Mononuclear cell (primary cell): ENCODE measurements at regions not wholly inside any gene's neighbourhood (a gene's known extent, or its start where the extent isn't known, plus 50 kb on each side); places are given as distances from the start of the nearest gene placed in this dataset.

ENCODE experiments used
- H3K27me3 ChIP-seq: 2 replicates; pipeline ENCODE4 v1.6.0; 2011; ENCODE audit warnings: low read length, control low read depth; ENCODE audit not compliant: insufficient read depth
- H3K4me1 ChIP-seq: 2 replicates; pipeline ENCODE4 v1.5.1; 2011; ENCODE audit warnings: mild to moderate bottlenecking, low read length, control low read depth; ENCODE audit not compliant: insufficient read depth
- H3K4me3 ChIP-seq: 2 replicates; pipeline ENCODE4 v1.5.1; 2011; ENCODE audit warnings: mild to moderate bottlenecking, low read length, moderate library complexity
- H3K9me3 ChIP-seq: 2 replicates; pipeline ENCODE4 v1.5.1; 2011; ENCODE audit warnings: low read depth, mild to moderate bottlenecking, control low read depth, low read length

GRCh38 chr10:128643658-128644057 is 517.4 kb upstream of the MKI67 start:
- Histone ChIP-seq H3K27me3 (no peaks in the 10 kb centered on the region), H3K4me1 (no peaks in the 10 kb centered on the region), H3K4me3 (no peak overlapping the region), H3K9me3 (no peaks in the 10 kb centered on the region)

DNA sequence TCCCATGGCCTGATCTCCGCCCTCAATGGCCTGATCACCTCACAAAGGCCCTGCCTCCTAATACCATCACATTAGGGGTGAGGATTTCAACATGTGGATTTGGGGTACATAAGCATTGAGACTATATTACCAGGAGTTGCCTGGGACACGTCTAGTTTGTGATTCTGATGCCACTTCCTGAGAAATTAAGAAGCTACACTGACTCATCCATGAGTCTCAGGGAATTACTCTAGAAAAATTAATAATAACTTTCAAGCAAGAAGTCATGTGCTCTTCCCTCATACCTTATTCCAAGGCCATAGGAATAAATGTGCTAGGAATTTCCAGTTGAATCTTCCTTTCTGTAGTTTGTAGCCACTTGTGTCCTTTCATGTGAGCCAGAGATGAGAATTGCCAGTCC is 519.3 kb upstream of the MKI67 start:
- H3K4me1 ChIP-seq: no peaks in the 10 kb centered on the region
- no peaks in the 10 kb centered on the region for H3K27me3 ChIP-seq
- H3K9me3 ChIP-seq: no peaks in the 10 kb centered on the region
- H3K4me3 ChIP-seq: no peak overlapping the region

GRCh38 chr10:128646956-128647355 is 520.7 kb upstream of the MKI67 start:
- no peaks in the 10 kb centered on the region for H3K9me3 ChIP-seq
- no peaks in the 10 kb centered on the region for H3K27me3 ChIP-seq

GRCh38 chr10:128657548-128657947 is 531.3 kb upstream of the MKI67 start:
- H3K9me3 ChIP-seq: no peaks in the 10 kb centered on the region
- H3K4me3 ChIP-seq: no peak overlapping the region
- no peaks in the 10 kb centered on the region for H3K4me1 ChIP-seq
- no peaks in the 10 kb centered on the region for H3K27me3 ChIP-seq

More at GRCh38 chr10:128646956-128647355, 520.7 kb upstream of the MKI67 start:
- Histone ChIP-seq H3K4me3 (no peak overlapping the region), H3K4me1 (no peaks in the 10 kb centered on the region)

GRCh38 chr10:128660726-128661125 is 534.5 kb upstream of the MKI67 start:
- H3K4me3 ChIP-seq: no peak overlapping the region
- no peaks in the 10 kb centered on the region for H3K4me1 ChIP-seq
- H3K27me3 ChIP-seq: no peaks in the 10 kb centered on the region
- no peaks in the 10 kb centered on the region for H3K9me3 ChIP-seq

DNA sequence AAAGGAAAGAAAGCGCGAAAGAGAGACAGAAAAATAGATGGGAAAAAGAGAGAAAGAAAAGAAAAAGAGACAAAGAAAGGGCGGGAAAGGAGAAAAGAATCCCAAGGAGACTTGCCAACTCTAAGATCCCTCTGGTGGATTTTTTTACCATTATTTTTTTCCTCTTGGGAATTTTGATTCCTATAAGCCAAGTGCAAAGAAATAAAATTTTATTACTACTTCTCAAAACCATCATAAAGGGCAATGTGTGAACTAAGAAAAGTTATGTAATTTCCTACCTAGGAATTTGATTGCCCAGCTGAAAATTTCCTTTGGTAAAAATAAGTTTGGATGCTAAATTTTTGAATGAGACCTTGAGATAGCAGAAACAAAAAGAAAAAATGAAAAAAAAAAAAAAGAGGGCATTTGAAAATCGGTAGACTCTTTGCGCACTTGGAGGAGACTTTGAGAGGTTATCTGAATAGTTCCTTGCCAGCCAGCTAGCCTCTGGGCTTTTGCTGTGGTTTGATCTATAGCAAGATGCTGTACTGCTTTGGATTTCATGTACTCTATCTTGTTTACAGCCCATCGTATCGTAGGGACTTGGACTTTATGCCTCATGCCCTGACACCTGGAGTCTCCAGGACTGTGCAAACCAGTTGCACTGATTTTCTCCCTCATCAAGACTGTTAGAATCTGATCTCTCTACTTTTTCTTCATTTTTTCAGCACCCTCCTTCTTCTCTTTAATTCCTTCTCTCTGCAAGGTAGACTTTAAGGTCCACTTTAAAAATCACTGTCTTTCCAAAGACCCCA is 535.4 kb upstream of the MKI67 start:
- H3K9me3 ChIP-seq: no peaks in the 10 kb centered on the region
- H3K4me3 ChIP-seq: no peak overlapping the region
- no peaks in the 10 kb centered on the region for H3K27me3 ChIP-seq
- H3K4me1 ChIP-seq: no peaks in the 10 kb centered on the region

- Histone ChIP-seq H3K9me3 (no peaks in the 10 kb centered on the region), H3K4me3 (no peak overlapping the region), H3K27me3 (no peaks in the 10 kb centered on the region), H3K4me1 (no peaks in the 10 kb centered on the region)
Observed at GRCh38 chr10:128662520-128662919, 536.3 kb upstream of the MKI67 start.

DNA sequence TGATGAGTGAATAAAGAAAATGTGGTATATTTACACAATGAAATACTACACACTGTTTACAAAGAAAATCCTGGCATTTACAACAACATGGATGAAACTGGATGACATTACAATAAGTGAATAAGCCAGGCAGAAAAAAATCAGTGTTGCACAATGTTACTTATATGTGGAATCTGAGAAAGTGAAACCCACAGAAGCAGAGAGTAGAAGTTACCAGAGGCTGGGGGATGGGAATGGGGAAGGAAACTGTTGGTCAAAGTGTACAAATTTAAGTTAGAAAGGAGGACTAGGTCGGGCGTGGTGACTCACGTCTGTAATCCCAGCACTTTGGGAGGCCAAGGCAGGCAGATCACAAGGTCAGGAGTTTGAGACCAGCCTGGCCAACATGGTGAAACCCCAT is 538.5 kb upstream of the MKI67 start:
- Histone ChIP-seq H3K4me3 (no peak overlapping the region), H3K4me1 (no peaks in the 10 kb centered on the region), H3K27me3 (no peaks in the 10 kb centered on the region), H3K9me3 (no peaks in the 10 kb centered on the region)

DNA sequence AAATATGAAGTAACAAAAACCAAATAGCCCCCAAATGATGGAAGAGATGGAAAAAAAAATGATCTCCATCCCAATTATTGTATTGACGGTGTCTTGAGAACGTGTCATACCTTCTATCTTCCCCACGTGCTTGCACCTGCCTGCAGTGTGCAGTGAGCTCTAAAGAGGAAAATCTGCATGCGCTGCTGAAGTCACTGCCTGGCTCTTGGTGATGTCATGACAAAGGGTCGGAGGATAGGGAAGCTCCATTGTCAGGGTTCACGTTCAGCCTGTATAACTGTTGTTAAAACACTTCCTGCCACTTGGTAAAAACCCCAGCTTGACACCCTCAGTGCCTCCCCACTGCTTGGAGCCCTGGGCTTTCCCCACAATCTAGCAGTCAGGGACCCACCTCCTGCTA is 549.2 kb upstream of the MKI67 start:
- no peak overlapping the region for H3K4me3 ChIP-seq
- H3K9me3 ChIP-seq: no peaks in the 10 kb centered on the region
- no peaks in the 10 kb centered on the region for H3K4me1 ChIP-seq

GRCh38 chr10:128680116-128680515 is 553.9 kb upstream of the MKI67 start:
- Histone ChIP-seq H3K4me3 (no peak overlapping the region), H3K27me3 (no peaks in the 10 kb centered on the region), H3K4me1 (no peaks in the 10 kb centered on the region), H3K9me3 (no peaks in the 10 kb centered on the region)

More for the DNA sequence above, 549.2 kb upstream of the MKI67 start:
- no peaks in the 10 kb centered on the region for H3K27me3 ChIP-seq

- Histone ChIP-seq H3K4me3 (no peak overlapping the region), H3K27me3 (no peaks in the 10 kb centered on the region), H3K9me3 (no peaks in the 10 kb centered on the region), H3K4me1 (no peaks in the 10 kb centered on the region)
Observed at GRCh38 chr10:128684215-128684614, 558.0 kb upstream of the MKI67 start.

GRCh38 chr10:128686630-128687278 is 560.5 kb upstream of the MKI67 start:
- Histone ChIP-seq H3K9me3 (no peaks in the 10 kb centered on the region), H3K4me3 (no peak overlapping the region), H3K4me1 (no peaks in the 10 kb centered on the region), H3K27me3 (no peaks in the 10 kb centered on the region)

DNA sequence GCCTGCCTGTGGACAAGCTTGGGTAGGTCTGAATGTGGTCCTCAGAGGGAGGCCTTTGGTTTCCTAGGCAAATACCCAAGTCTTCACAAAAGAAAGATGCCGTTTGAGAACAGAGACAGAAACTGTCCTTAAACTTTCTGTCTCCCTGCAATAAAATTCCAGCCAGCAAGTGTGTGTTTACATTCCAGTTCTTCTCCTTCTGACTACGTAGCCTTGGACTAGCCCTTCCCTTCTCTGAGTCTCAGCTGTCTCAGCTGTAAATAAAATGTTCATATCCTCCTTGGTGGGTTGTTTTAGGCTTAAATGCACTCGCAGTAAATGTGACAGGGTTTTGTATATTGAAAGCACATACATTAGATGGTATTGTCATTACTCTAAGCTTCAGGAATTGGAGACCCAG is 561.2 kb upstream of the MKI67 start:
- Histone ChIP-seq H3K4me3 (no peak overlapping the region), H3K9me3 (no peaks in the 10 kb centered on the region), H3K27me3 (no peaks in the 10 kb centered on the region), H3K4me1 (no peaks in the 10 kb centered on the region)

DNA sequence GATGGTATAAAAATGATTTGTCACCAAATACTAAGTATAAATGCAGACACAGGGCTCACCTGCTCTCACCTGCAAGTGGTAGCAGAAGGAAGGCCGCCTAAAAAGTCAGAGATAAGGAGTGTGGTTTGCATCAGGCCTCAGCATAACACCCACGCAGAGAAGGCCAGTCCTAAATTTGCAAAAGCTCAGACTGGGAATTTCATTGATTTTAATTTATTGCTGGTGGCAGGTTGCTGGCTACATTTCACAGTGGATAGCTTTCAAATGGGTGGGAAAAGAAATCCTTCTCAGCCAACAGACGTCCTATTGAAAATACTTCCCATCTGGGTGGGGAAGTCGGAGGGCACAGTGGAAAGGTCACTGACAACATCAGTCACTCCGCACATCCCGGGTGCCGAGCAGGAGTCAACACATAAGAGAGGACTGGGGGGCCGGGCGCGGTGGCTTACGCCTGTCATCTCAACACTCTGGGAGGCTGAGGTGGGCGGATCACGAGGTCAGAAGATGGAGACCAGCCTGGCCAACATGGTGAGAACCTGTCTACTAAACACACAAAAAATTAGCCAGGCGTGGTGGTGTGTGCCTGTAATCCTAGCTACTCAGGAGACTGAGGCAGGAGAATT is 561.8 kb upstream of the MKI67 start:
- H3K9me3 ChIP-seq: no peaks in the 10 kb centered on the region
- H3K27me3 ChIP-seq: no peaks in the 10 kb centered on the region
- no peaks in the 10 kb centered on the region for H3K4me1 ChIP-seq
- H3K4me3 ChIP-seq: no peak overlapping the region

DNA sequence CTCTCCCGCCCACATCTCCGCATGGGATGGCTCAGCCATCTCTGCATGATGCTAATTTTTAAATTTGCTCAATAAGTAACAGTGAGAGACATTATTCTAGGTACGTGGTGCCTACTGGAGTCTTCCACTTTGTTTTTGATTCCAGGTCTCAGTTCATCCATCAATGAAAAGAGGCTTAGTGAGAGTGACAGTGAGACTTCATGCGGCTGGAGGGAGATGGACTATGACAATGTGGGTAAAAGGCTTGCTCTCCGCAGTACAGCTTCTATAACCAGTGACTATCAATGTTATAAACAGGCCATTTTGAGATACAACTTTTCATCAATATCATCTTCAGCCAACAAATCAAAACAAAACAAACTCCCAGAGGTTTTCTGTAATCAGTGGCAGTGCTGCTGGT is 563.4 kb upstream of the MKI67 start:
- Histone ChIP-seq H3K4me1 (no peaks in the 10 kb centered on the region), H3K4me3 (no peak overlapping the region), H3K9me3 (no peaks in the 10 kb centered on the region), H3K27me3 (no peaks in the 10 kb centered on the region)
